ENCODE measurements at regions not wholly inside any gene's neighbourhood (a gene's known extent, or its start where the extent isn't known, plus 50 kb on each side); places are given as distances from the start of the nearest gene placed in this dataset.

DNA sequence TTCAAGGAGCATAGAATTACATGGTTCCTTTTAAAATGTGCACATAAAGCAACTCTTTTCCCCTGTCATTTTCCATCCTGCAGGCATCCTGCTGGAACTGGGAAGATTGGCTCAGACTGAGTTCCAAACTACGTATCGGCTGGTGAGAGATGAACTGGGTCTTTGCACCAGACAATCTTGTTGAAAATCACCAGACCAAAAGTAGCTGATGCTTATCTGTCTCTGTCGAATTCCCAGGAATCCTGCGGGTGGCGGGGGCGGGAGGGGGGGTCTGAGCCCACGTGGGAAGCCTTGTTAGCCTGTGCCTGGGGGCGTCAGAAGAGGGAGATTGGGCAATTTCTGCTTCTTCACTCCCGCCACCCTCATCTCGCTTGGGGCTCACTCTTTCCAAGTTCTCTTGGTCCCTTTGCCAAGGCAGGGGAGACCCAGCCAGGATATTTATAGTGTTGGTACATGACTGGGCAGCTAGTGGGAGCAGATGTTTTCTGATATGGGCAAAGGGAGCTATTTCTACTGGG lies 90.1 kb upstream of the SLC25A33 start:
- TF ChIP-seq CTCF (IDR thresholded peaks at IDR 0.05) (no peak), POLR2A (IDR thresholded peaks at IDR 0.05) (no peak)

Data from body of pancreas (tissue), 4 donors.